Body of pancreas (tissue), 4 donors: ENCODE measurements at regions not wholly inside any gene's neighbourhood (a gene's known extent, or its start where the extent isn't known, plus 50 kb on each side); places are given as distances from the start of the nearest gene placed in this dataset.

Experiments
- ATAC-seq: fragments of 150-250 bp; one replicate; pipeline ENCODE4 v1.9.1; 2016
- DNase-seq, 4 donors: peaks; one replicate each; pipeline ENCODE4 v3.0.0-alpha.2; 2019
- H3K27ac ChIP-seq, 4 donors: fragments of 200-600 bp; sonication (generic); 1 replicate in 3 of 4; 2 replicates in 1 of 4; pipeline versions ENCODE4 v1.5.1 to v1.6.1; 2016 to 2019; ENCODE audit warnings: mild to moderate bottlenecking in 1 of 4, mixed read lengths in 1 of 4, moderate library complexity in 1 of 4
- H3K27me3 ChIP-seq, 2 donors: fragments of 200-600 bp; sonication (generic); one replicate each; pipeline ENCODE4 v1.6.0; 2016; ENCODE audit warnings: mild to moderate bottlenecking in 1 of 2
- H3K36me3 ChIP-seq, 2 donors: fragments of 200-600 bp; sonication (generic); replicated peaks in 1 of 2; 2 replicates each; pipeline ENCODE4 v1.5.1; 2016; ENCODE audit warnings: low read depth in 2 of 2; ENCODE audit not compliant: insufficient read depth in 1 of 2
- H3K4me1 ChIP-seq: fragments of 200-600 bp; sonication (generic); one replicate; pipeline ENCODE4 v1.6.0; 2016
- H3K4me3 ChIP-seq, 2 donors: fragments of 200-600 bp; sonication (generic); 1 replicate in 1 of 2; 2 replicates in 1 of 2; pipeline ENCODE4 v1.5.1; 2016 to 2019
- H3K9me3 ChIP-seq, 3 donors: fragments of 200-600 bp; sonication (generic); 1 replicate in 2 of 3; 2 replicates in 1 of 3; pipeline ENCODE4 v1.5.1; 2016
- CTCF ChIP-seq, 7 experiments: fragments of 450-650 bp in 4 of 7; fragments of 200-600 bp in 3 of 7; sonication (generic) in 3 of 7; IDR thresholded peaks; one replicate each; pipeline ENCODE4 v1.5.1; 2016 to 2019; ENCODE audit warnings: antibody characterized with exemption in 7 of 7
- POLR2A ChIP-seq, 3 donors: fragments of 450-650 bp; IDR thresholded peaks; one replicate each; pipeline ENCODE4 v1.6.1; 2016; ENCODE audit warnings: antibody characterized with exemption in 3 of 3, mild to moderate bottlenecking in 2 of 3
- WGBS, 2 donors: methylation state at CpG; one replicate each; pipeline ENCODE4 v1.1.5; 2017; 5-methylcytosine and 5-hydroxymethylcytosine counted together
- intact Hi-C: fragments of 100-400 bp; cut with DNase I; formaldehyde crosslinking; loops from one replicate; pipeline ENCODE4 v1.15.1; 2023

GRCh38 chr2:126558029-126558428 lies 97.9 kb upstream of the GYPC start:
- Histone ChIP-seq H3K36me3 (no peaks in the 10 kb centered on the region), H3K4me3 (no peak overlapping the region), H3K27ac (no peak overlapping the region), H3K9me3 (no peaks in the 10 kb centered on the region), H3K4me1 (no peaks in the 10 kb centered on the region), H3K27me3 (no peaks in the 10 kb centered on the region)
- WGBS, 2 donors = 80 to 84% methylated on average over 11 of the region's 11 CpGs
- intact Hi-C loops = no loop called here
- DNase-seq (no peak), ATAC-seq (no peak)
- no peak for TF ChIP-seq CTCF (IDR thresholded peaks at IDR 0.05)
- TF ChIP-seq POLR2A (IDR thresholded peaks at IDR 0.05) = no peak

- no peak for DNase-seq
- H3K36me3 ChIP-seq = no peaks in the 10 kb centered on the region
- no peaks in the 10 kb centered on the region for H3K27me3 ChIP-seq
- no peaks in the 10 kb centered on the region for H3K4me1 ChIP-seq
- no peak for ATAC-seq
- no peak overlapping the region for H3K4me3 ChIP-seq
- no peak overlapping the region for H3K27ac ChIP-seq
- TF ChIP-seq POLR2A (IDR thresholded peaks at IDR 0.05) = no peak
- TF ChIP-seq CTCF (IDR thresholded peaks at IDR 0.05) = no peak
- intact Hi-C loops = no loop called here
- H3K9me3 ChIP-seq = no peaks in the 10 kb centered on the region
These were observed 87.2 kb upstream of the GYPC start for GRCh38 chr2:126568734-126569133.

GRCh38 chr2:126571403-126571802 lies 84.6 kb upstream of the GYPC start:
- H3K27ac ChIP-seq = no peak overlapping the region
- H3K36me3 ChIP-seq = no peaks in the 10 kb centered on the region
- TF ChIP-seq POLR2A (IDR thresholded peaks at IDR 0.05) = no peak
- TF ChIP-seq CTCF (IDR thresholded peaks at IDR 0.05) = no peak
- H3K4me3 ChIP-seq = no peak overlapping the region
- no peak for ATAC-seq
- DNase-seq = no peak
- intact Hi-C loops = no loop called here
- no peaks in the 10 kb centered on the region for H3K9me3 ChIP-seq
- WGBS, 2 donors = 43 to 61% methylated on average over 3 of the region's 3 CpGs
- no peaks in the 10 kb centered on the region for H3K4me1 ChIP-seq
- no peaks in the 10 kb centered on the region for H3K27me3 ChIP-seq

- Histone ChIP-seq H3K27me3 (no peaks in the 10 kb centered on the region), H3K4me3 (no peak overlapping the region), H3K36me3 (no peaks in the 10 kb centered on the region), H3K4me1 (no peaks in the 10 kb centered on the region), H3K9me3 (no peaks in the 10 kb centered on the region), H3K27ac (no peak overlapping the region)
- intact Hi-C loops = no loop called here
- 26 to 27% methylated on average over 1 of the region's 1 CpG for WGBS, 2 donors
- TF ChIP-seq CTCF (IDR thresholded peaks at IDR 0.05) (no peak), POLR2A (IDR thresholded peaks at IDR 0.05) (no peak)
- ATAC-seq (no peak), DNase-seq (no peak)
These were observed 80.3 kb upstream of the GYPC start for GRCh38 chr2:126575631-126576030.

- Histone ChIP-seq H3K4me3 (no peak overlapping the region), H3K27me3 (no peaks in the 10 kb centered on the region), H3K36me3 (no peaks in the 10 kb centered on the region), H3K9me3 (no peaks in the 10 kb centered on the region), H3K4me1 (no peaks in the 10 kb centered on the region), H3K27ac (no peak overlapping the region)
- no peak for ATAC-seq
- TF ChIP-seq CTCF (IDR thresholded peaks at IDR 0.05) (no peak), POLR2A (IDR thresholded peaks at IDR 0.05) (no peak)
- WGBS, 2 donors = 77 to 78% methylated on average over 9 of the region's 9 CpGs
- no peak for DNase-seq
- intact Hi-C loops = no loop called here
These were observed 76.1 kb upstream of the GYPC start for GRCh38 chr2:126579868-126580267.
